ENCODE measurements at regions not wholly inside any gene's neighbourhood (a gene's known extent, or its start where the extent isn't known, plus 50 kb on each side); places are given as distances from the start of the nearest gene placed in this dataset.

DNA sequence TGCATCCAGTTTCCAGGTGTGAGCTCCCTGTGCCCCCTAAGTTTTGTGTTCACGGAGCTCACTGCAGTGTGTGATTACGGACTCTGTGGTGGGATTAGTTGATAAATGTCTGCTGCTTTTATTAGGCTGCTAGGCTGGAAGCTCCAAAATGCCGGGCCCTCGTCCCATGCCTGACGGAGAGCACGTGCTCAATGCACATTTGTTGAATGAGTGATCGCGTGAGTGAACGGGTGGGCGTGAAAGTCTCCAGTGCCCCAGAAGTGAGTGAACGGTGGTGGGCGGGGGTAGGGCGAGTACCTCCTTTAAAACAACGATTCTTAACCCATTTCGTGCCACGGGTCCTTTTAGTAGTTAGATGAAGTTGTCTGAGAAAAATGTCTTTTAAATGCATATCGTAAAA, 175.5 kb downstream of the AACS start:
- no peak overlapping the region for H3K4me3 ChIP-seq (ENCODE audit: low read depth, low read length)
- TF ChIP-seq, protein P1, sequence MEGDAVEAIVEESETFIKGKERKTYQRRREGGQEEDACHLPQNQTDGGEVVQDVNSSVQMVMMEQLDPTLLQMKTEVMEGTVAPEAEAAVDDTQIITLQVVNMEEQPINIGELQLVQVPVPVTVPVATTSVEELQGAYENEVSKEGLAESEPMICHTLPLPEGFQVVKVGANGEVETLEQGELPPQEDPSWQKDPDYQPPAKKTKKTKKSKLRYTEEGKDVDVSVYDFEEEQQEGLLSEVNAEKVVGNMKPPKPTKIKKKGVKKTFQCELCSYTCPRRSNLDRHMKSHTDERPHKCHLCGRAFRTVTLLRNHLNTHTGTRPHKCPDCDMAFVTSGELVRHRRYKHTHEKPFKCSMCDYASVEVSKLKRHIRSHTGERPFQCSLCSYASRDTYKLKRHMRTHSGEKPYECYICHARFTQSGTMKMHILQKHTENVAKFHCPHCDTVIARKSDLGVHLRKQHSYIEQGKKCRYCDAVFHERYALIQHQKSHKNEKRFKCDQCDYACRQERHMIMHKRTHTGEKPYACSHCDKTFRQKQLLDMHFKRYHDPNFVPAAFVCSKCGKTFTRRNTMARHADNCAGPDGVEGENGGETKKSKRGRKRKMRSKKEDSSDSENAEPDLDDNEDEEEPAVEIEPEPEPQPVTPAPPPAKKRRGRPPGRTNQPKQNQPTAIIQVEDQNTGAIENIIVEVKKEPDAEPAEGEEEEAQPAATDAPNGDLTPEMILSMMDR (conservative IDR thresholded peaks at IDR 0.05; ENCODE audit: low read depth, low read length), result no peak
- DNase-seq (ENCODE audit: low read depth), result no peak

DNA sequence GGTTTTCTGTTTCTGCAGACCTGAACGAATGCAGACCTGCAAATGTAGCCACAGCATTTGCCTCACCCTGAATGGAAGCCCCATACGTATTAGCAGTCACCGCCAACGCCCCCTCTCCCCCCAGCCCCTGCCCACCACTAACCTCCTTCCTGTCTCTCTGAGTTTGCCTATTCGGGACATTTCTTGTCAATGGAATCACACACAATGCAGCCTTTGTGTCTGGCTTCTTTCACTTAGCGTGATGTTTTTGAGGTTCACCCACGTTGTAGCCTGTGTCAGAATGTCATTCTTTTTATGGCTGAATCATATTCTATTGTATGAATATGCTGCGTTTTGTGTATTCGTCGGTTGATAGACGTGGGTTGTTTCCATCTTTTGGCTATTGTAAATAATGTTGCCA, 178.6 kb downstream of the AACS start:
- TF ChIP-seq, protein P1 (conservative IDR thresholded peaks at IDR 0.05; ENCODE audit: low read depth, low read length), result no peak
- no peak overlapping the region for H3K4me3 ChIP-seq (ENCODE audit: low read depth, low read length)
- DNase-seq (ENCODE audit: low read depth), result no peak

DNA sequence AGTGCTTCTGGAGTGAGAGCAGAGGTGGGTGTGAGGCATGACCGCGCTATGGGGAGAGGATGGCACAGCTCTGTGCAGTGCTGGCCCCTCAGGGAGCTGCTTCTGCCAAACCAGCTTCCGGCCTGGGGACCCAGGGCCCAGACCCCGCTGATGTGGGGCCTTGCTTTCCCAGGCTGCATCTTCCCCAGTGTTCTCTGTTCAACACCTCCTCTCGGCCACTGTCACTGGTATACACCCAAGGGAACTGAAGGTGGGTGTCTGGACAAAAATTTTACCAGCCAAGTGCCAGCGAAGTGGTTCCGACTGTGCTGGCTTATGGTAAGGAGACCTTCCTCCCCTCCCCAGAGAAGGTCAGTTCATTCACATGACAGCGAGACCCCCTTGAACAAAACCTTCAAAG, 179.1 kb downstream of the AACS start:
- TF ChIP-seq, protein P1 (conservative IDR thresholded peaks at IDR 0.05; ENCODE audit: low read depth, low read length), result no peak
- no peak overlapping the region for H3K4me3 ChIP-seq (ENCODE audit: low read depth, low read length)
- DNase-seq (ENCODE audit: low read depth), result no peak

DNA sequence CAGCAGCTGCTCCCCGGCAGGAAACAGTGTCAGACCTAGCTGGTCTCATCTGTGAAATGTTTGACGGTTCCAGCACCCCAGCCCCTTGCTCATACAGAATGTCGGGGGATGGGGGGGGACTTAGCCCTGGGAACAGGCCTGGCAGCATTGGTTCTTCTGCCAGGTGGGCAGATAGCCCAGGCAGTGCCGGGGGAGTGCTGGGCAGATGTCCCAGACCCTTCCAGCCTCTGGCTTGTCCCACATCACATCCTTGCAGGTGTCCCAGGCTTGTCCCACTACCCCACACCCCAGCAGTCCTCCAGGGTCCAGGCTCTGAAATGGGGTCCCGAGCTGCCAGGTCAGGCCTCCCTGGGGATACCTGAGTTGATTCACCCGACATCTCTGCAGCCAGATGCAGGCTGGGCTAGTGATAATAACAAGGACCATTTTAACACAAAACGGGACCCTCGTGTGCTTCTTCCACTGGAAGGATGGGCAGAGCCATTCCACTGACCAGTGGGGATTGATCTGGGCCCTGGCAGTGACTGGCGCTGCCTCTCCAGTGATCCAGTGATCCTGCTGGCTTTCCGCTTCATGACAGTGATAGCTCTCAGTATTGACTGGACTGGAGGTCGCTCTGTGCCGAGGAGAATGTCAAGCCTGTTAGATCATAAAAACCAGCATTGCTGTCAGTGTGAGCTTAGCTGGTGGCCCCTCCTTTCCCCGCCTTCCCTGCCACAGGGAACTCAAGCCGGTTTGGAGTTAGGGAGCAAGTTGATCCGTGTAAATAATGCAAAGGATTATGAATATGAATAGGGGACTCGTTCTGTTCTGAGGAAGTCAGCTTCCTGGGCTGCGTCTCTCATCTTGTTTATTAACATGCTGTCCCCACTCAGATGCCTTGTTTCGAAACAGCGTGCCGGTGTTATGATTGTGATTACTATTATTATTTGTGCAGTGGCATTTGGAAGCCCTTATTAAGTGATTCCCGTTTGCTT, 180.6 kb downstream of the AACS start:
- no peak overlapping the region for H3K4me3 ChIP-seq (ENCODE audit: low read depth, low read length)
- DNase-seq (ENCODE audit: low read depth), result no peak
- TF ChIP-seq, protein P1 (conservative IDR thresholded peaks at IDR 0.05; ENCODE audit: low read depth, low read length), result no peak

DNA sequence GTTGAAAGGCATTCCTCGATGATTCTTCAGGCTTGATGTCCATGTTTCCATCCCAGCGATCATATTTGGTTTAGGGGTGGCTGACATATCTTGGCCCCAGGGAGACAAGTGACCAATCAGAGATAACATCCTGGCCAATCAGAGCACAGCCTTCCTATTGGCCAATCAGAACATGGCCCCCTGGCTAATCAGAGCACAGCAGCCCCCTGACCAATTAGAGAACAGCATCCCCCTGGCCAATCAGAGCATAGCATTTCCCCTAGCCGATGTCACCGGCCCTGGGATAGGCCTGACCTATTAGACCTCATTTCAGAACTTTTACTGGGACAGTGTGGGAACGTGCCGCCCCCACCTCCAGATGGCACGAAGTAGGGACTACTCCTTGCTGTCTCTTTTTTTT, 182.2 kb downstream of the AACS start:
- no peak for DNase-seq (ENCODE audit: low read depth)
- TF ChIP-seq, protein P1 (conservative IDR thresholded peaks at IDR 0.05; ENCODE audit: low read depth, low read length), result no peak
- H3K4me3 ChIP-seq (ENCODE audit: low read depth, low read length), result no peak overlapping the region

DNA sequence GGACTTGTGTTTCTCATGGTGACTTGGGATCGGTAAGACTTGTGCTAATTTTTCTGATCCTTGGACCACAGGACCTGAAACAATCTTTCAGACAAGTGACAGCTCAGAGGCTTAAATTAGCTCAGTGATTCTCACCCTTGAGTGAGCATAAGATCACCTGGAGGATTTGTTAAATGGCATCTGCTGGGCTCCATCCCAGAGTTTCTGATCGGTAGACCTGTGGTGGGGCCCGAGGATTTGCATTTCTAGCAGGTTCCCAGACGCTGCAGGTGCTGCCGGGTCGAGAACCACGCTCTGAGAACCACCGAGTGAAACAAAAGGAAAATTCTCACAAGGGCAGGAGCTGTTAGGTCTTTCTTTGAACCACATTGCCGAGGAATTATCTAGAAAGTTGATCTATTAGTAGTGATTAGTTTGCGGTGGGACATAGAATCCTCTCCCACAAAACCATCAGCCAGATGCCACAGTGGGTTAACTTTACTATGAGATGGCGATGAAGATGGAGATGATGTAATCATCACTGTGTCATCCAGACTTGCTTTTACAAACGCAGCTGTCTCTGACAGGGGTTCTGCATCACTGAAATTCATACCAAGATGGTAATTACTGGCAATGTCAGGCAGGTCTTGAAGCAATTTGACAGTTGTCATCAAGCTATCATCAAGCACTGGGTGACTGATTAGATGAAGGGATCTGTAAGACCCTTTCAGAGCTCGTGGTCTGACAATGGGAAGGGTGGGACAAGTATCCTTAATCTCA, 184.0 kb downstream of the AACS start:
- DNase-seq (ENCODE audit: low read depth), result no peak
- H3K4me3 ChIP-seq (ENCODE audit: low read depth, low read length), result no peak overlapping the region

More for the DNA sequence above, 184.0 kb downstream of the AACS start:
- TF ChIP-seq, protein P1 (conservative IDR thresholded peaks at IDR 0.05; ENCODE audit: low read depth, low read length), result no peak
